H9 (cell line): ENCODE measurements at regions not wholly inside any gene's neighbourhood (a gene's known extent, or its start where the extent isn't known, plus 50 kb on each side); places are given as distances from the start of the nearest gene placed in this dataset.

Experiments
- DNase-seq: peaks from one replicate; pipeline ENCODE4 v3.0.0-alpha.2; 2017
- H2AFZ ChIP-seq: one replicate; pipeline ENCODE4 v1.6.1; 2013; ENCODE audit warnings: mild to moderate bottlenecking, low read length, control low read depth, moderate library complexity
- H2AK5ac ChIP-seq: 2 replicates; pipeline ENCODE4 v1.6.1; 2013; ENCODE audit warnings: low read length, control low read depth, mixed read lengths; ENCODE audit not compliant: insufficient read length
- H2BK120ac ChIP-seq: one replicate; pipeline ENCODE4 v1.6.1; 2013; ENCODE audit warnings: low read depth, mild to moderate bottlenecking, low read length, control low read depth, inconsistent platforms; ENCODE audit not compliant: poor library complexity, severe bottlenecking
- H2BK12ac ChIP-seq: 2 replicates; pipeline ENCODE4 v1.6.1; 2013; ENCODE audit warnings: low read length, control low read depth, mixed read lengths, low read depth; ENCODE audit not compliant: insufficient read length
- H2BK15ac ChIP-seq: 2 replicates; pipeline ENCODE4 v1.6.1; 2013; ENCODE audit warnings: low read depth, low read length, control low read depth
- H2BK20ac ChIP-seq: one replicate; pipeline ENCODE4 v1.6.1; 2013; ENCODE audit warnings: low read depth, mild to moderate bottlenecking, low read length, control low read depth, inconsistent platforms; ENCODE audit not compliant: poor library complexity, severe bottlenecking
- H2BK5ac ChIP-seq: 2 replicates; pipeline ENCODE4 v1.6.1; 2013; ENCODE audit warnings: low read length, control low read depth, mixed read lengths; ENCODE audit not compliant: insufficient read length
- H3K14ac ChIP-seq: 2 replicates; pipeline ENCODE4 v1.6.1; 2013; ENCODE audit warnings: low read length, control low read depth; ENCODE audit not compliant: insufficient read depth
- H3K18ac ChIP-seq: 2 replicates; pipeline ENCODE4 v1.6.1; 2013; ENCODE audit warnings: low read depth, mild to moderate bottlenecking, mixed read lengths, low read length, control low read depth; ENCODE audit not compliant: insufficient read length
- H3K23ac ChIP-seq: 2 replicates; pipeline ENCODE4 v1.6.1; 2013; ENCODE audit warnings: low read length, control low read depth, mixed read lengths, low read depth; ENCODE audit not compliant: insufficient read length
- H3K23me2 ChIP-seq: 2 replicates; pipeline ENCODE4 v1.6.1; 2013; ENCODE audit warnings: low read depth, mild to moderate bottlenecking, mixed read lengths, low read length, control low read depth; ENCODE audit not compliant: insufficient read length, poor library complexity, severe bottlenecking
- H3K27ac ChIP-seq: 2 replicates; pipeline ENCODE4 v1.5.1; 2013; ENCODE audit warnings: low read length, control low read depth, mixed read lengths, low read depth; ENCODE audit not compliant: insufficient read length
- H3K27me3 ChIP-seq: 2 replicates; pipeline ENCODE4 v1.6.1; 2013; ENCODE audit warnings: low read length, control low read depth, inconsistent platforms; ENCODE audit not compliant: insufficient read depth
- H3K4ac ChIP-seq: 2 replicates; pipeline ENCODE4 v1.6.1; 2013; ENCODE audit warnings: low read depth, mild to moderate bottlenecking, control low read depth, inconsistent platforms, low read length, moderate library complexity
- H3K4me1 ChIP-seq: 2 replicates; pipeline ENCODE4 v1.6.1; 2013; ENCODE audit warnings: low read length, control low read depth, inconsistent platforms; ENCODE audit not compliant: insufficient read depth
- H3K4me2 ChIP-seq: 2 replicates; pipeline ENCODE4 v1.6.1; 2013; ENCODE audit warnings: low read length, control low read depth, mixed read lengths; ENCODE audit not compliant: insufficient read length, insufficient read depth
- H3K56ac ChIP-seq: 2 replicates; pipeline ENCODE4 v1.6.1; 2013; ENCODE audit warnings: low read depth, mild to moderate bottlenecking, mixed read lengths, low read length, control low read depth; ENCODE audit not compliant: insufficient read length
- H3K79me1 ChIP-seq: 2 replicates; pipeline ENCODE4 v1.6.1; 2013; ENCODE audit warnings: low read depth, mild to moderate bottlenecking, moderate library complexity, low read length, control low read depth, inconsistent platforms; ENCODE audit not compliant: insufficient read depth, poor library complexity, severe bottlenecking
- H3K79me2 ChIP-seq: 2 replicates; pipeline ENCODE4 v1.6.1; 2013; ENCODE audit warnings: low read length, control low read depth, inconsistent platforms; ENCODE audit not compliant: insufficient read depth
- H3K9ac ChIP-seq: 2 replicates; pipeline ENCODE4 v1.6.1; 2013; ENCODE audit warnings: low read length, control low read depth, mixed read lengths; ENCODE audit not compliant: insufficient read length; ENCODE audit errors: extremely low read depth
- H3K9me3 ChIP-seq: one replicate; pipeline ENCODE4 v1.6.1; 2013; ENCODE audit warnings: low read depth, low read length, inconsistent platforms; ENCODE audit not compliant: control insufficient read depth
- H3T11ph ChIP-seq: one replicate; pipeline ENCODE4 v1.6.1; 2013; ENCODE audit warnings: mild to moderate bottlenecking, low read length, control low read depth, inconsistent platforms
- H4K20me1 ChIP-seq: one replicate; pipeline ENCODE4 v1.6.1; 2013; ENCODE audit not compliant: control insufficient read depth, insufficient read length, insufficient read depth
- H4K5ac ChIP-seq: 2 replicates; pipeline ENCODE4 v1.6.1; 2013; ENCODE audit warnings: low read depth, mild to moderate bottlenecking, mixed read lengths, low read length, control low read depth; ENCODE audit not compliant: insufficient read length
- H4K8ac ChIP-seq: replicated peaks from 2 replicates; pipeline ENCODE4 v1.6.1; 2013; ENCODE audit warnings: low read length, control low read depth, mixed read lengths, low read depth; ENCODE audit not compliant: insufficient read length
- H4K91ac ChIP-seq: 2 replicates; pipeline ENCODE4 v1.6.1; 2013; ENCODE audit warnings: low read depth, mild to moderate bottlenecking, moderate library complexity, mixed read lengths, low read length, control low read depth; ENCODE audit not compliant: insufficient read length
- H3K27ac Mint-ChIP-seq, 3 experiments: 2 replicates in 2 of 3; 3 replicates in 1 of 3; pipeline ENCODE4 v1.8.0; 2020 to 2021; ENCODE audit warnings: mixed read lengths in 3 of 3, mild to moderate bottlenecking in 1 of 3, moderate library complexity in 1 of 3
- H3K27me3 Mint-ChIP-seq: 2 replicates; pipeline ENCODE4 v1.8.0; 2021; ENCODE audit warnings: low read depth, mild to moderate bottlenecking, moderate library complexity, mixed read lengths
- H3K36me3 Mint-ChIP-seq, 3 experiments: 2 replicates in 2 of 3; 3 replicates in 1 of 3; pipeline ENCODE4 v1.8.0; 2020 to 2021; ENCODE audit warnings: low read depth in 3 of 3, mixed read lengths in 3 of 3; ENCODE audit not compliant: insufficient read depth in 1 of 3
- H3K4me1 Mint-ChIP-seq, 2 experiments: 2 replicates each; pipeline ENCODE4 v1.8.0; 2020; ENCODE audit warnings: mixed read lengths in 2 of 2
- H3K4me3 Mint-ChIP-seq, 2 experiments: 2 replicates in 1 of 2; 3 replicates in 1 of 2; pipeline ENCODE4 v1.8.0; 2020 to 2021; ENCODE audit warnings: mild to moderate bottlenecking in 2 of 2, mixed read lengths in 2 of 2, moderate library complexity in 1 of 2
- H3K9me3 Mint-ChIP-seq, 2 experiments: 2 replicates in 1 of 2; 3 replicates in 1 of 2; pipeline ENCODE4 v1.8.0; 2020; ENCODE audit warnings: mild to moderate bottlenecking in 2 of 2, mixed read lengths in 2 of 2, moderate library complexity in 1 of 2
- CTCF ChIP-seq: fragments of 200-600 bp; sonication (generic); conservative IDR thresholded peaks from 3 replicates; pipeline ENCODE4 v1.8.0; 2021; ENCODE audit warnings: antibody characterized with exemption, mild to moderate bottlenecking
- WGBS: extraction: QIAGEN DNeasy Blood & Tissue Kit; methylation state at CpG from one replicate; pipeline ENCODE4 v1.1.7; 2013; ENCODE audit warnings: missing lambda C conversion rate, low lambda C conversion rate, mixed read lengths; ENCODE audit not compliant: insufficient read length; ENCODE audit errors: extremely low coverage; 5-methylcytosine and 5-hydroxymethylcytosine counted together

DNA sequence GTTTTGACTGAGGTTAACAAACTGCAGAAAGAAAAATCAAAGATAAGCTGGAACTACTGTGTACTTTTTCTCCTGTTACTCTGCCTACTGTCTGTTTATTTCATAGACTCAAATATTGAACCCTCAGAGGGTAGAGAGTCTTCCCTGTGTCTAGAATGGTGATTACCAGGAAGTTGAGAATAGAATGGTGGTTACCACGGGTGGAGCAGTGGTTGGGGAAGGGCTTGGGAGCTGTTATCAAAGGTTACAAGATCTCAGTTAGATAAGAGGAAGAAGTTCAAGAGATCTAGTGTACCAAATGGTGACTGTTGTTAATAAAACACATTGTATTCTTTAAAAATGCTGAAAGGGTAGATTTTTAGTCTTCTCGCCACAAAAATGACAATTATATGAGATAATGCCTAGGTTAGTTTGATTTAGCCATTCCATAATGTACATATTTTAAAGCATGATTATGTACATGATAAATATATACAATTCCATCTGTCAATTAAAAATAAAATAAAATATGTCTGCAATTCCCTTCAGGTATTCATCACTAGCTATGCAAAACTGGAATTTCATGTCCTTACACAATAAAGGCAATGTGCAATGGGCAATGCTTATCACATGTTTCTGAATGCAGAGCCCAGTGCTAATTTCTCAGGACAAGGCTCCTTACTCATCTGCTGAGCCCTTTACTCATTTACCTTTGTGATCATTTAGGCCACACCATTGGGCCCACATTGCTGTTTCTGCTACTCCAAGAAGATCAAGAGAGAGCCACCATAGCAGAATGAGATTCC lies 474.3 kb upstream of the CAMK1G start:
- Histone ChIP-seq H2AK5ac (no peak overlapping the region), H4K91ac (no peak overlapping the region), H3K4me1 (peaks cover 4% of the 10 kb centered on the region; the same call in 1 of the 2 replicates), H3K18ac (no peak overlapping the region), H4K5ac (no peak overlapping the region), H3T11ph (no peak overlapping the region), H3K9ac (no peak overlapping the region), H3K27ac (no peak overlapping the region), H2AFZ (no peak overlapping the region), H4K20me1 (no peaks in the 10 kb centered on the region), H3K27me3 (no peaks in the 10 kb centered on the region), H3K79me2 (no peaks in the 10 kb centered on the region), H3K79me1 (no peaks in the 10 kb centered on the region), H3K56ac (no peak overlapping the region), H3K4me2 (no peak overlapping the region), H2BK5ac (no peak overlapping the region), H3K4ac (no peak overlapping the region), H2BK20ac (no peak overlapping the region), H3K23me2 (no peaks in the 10 kb centered on the region), H3K14ac (no peak overlapping the region), H2BK120ac (no peak overlapping the region), H3K9me3 (no peaks in the 10 kb centered on the region), H2BK12ac (no peak overlapping the region), H2BK15ac (no peak overlapping the region), H4K8ac (no peak overlapping the region), H3K23ac (no peak overlapping the region)
- TF ChIP-seq CTCF = no peak
- peaks cover 2% of the 10 kb centered on the region; the same call in 1 of the 2 replicates for H3K27me3 Mint-ChIP-seq
- H3K9me3 Mint-ChIP-seq = peaks cover 9 to 11% of the 10 kb centered on the region in 2 experiments; a peak in 4 of 5 replicates
- no peak overlapping the region for H3K4me3 Mint-ChIP-seq
- H3K4me1 Mint-ChIP-seq = peaks cover 29 to 30% of the 10 kb centered on the region in 2 experiments
- H3K27ac Mint-ChIP-seq = no peak overlapping the region
- DNase-seq = no peak
- H3K36me3 Mint-ChIP-seq = peaks cover 4 to 9% (median 5%) of the 10 kb centered on the region in 3 experiments; a peak in 6 of 7 replicates
- WGBS = no CpG with 5 or more reads among the region's 2 CpGs
